ENCODE measurements at regions not wholly inside any gene's neighbourhood (a gene's known extent, or its start where the extent isn't known, plus 50 kb on each side); places are given as distances from the start of the nearest gene placed in this dataset.
"Not testable (repeated sequence)": the region's sequence is repeated elsewhere in the genome, so short reads cannot be mapped to it uniquely, and the experiment has no call there.

- not testable (repeated sequence) for DNase-seq
Measured at GRCh38 chr5:20759459-20759858, 771.5 kb upstream of the CDH18 start.

- DNase-seq, result not testable (repeated sequence)
Measured at GRCh38 chr5:20752179-20752578, 764.2 kb upstream of the CDH18 start.

DNA sequence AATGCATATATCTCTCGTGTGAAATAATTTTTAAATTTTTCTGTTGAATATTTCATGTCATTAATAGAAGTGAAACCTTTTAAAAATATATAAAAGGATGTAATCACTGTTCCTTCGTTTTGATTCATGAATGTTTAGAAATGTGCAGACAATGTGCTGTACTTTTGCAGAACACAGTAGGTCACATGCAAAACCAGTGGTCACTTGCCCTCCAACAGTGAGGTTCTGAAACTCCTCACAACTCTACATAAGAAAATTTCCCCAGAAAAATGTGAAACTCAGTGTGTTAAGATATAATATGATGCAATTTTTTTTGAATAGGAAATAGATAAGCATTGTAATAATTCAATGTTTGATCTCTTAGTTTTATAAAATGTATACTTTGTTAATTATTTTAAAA, 747.7 kb upstream of the CDH18 start:
- not testable (repeated sequence) for DNase-seq

- DNase-seq, result not testable (repeated sequence)
Measured at GRCh38 chr5:20732223-20732622, 744.2 kb upstream of the CDH18 start.

- DNase-seq, result not testable (repeated sequence)
Measured at GRCh38 chr5:20721286-20721685, 733.3 kb upstream of the CDH18 start.

- DNase-seq, result not testable (repeated sequence)
Measured at GRCh38 chr5:20711520-20712155, 723.6 kb upstream of the CDH18 start.

GRCh38 chr5:20707634-20708033, 719.6 kb upstream of the CDH18 start:
- not testable (repeated sequence) for DNase-seq

GRCh38 chr5:20694121-20694520, 706.1 kb upstream of the CDH18 start:
- DNase-seq, result no peak

DNA sequence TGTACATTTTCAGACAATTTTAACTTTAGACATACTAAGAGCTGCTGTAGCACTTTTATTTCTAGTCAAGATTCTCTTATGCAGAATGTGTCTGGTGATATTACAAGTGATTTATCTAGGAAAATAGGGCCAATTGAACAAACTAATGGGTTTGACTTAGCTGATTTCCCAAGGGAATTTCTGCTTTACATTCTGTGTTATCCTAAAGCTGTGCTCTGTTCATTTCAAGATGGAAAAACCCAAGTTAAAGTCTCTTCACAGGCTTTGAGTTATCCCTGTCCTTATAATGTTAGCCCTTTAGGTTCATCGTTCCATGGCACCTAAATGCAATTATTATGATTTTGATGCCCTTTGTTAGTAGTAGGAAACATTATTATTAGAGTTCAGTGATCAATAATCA, 704.9 kb upstream of the CDH18 start:
- no peak for DNase-seq

GRCh38 chr5:20683241-20683940, 695.4 kb upstream of the CDH18 start:
- no peak for DNase-seq

DNA sequence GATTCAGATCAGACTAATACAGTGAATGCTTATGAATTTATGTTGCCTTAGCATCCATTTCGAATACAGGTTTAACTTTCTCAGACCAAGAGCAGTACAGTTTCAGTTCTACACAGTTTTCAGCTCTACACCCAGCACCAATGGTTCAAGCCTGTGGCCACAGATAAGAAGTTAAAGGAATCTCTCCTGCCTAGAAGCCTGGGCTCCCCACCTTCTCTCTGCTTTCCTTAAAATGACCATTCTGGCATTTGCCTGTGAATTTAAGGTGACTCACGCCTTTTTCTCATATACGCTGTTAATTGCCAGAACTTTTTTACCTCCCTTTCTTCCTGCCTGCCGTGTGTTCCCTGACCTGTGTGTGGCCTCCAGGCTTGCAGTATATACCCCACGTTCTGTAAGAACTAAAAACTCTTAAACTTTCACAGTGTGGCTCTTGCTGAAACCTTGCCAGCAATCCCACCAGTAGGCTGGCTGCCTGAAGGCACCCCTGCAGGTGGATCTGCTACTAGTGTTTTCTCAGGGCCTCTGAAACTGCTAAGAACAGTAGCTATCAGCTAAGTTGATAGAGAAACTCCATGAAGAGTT, 692.8 kb upstream of the CDH18 start:
- DNase-seq, result no peak

GRCh38 chr5:20678814-20679298, 690.9 kb upstream of the CDH18 start:
- DNase-seq, result no peak

DNA sequence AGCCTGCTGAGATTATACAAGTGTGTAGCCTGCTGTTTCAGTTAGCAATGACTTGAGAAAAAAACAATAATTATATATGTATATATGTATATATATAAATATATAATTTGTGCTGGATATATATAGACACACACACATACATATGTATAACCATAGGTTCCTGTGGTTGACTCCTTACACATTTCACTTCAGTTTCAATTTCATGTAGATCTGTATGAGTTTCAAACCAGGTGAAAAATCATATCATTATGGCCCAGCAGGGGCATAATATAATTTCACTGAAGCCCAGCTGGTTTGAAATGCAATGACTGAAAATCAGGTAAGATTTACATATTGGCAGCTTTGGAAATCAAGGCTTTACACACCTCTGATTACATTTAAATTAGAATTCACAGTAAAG, 690.4 kb upstream of the CDH18 start:
- DNase-seq, result no peak

GRCh38 chr5:20660588-20660987, 672.6 kb upstream of the CDH18 start:
- DNase-seq, result no peak

DNA sequence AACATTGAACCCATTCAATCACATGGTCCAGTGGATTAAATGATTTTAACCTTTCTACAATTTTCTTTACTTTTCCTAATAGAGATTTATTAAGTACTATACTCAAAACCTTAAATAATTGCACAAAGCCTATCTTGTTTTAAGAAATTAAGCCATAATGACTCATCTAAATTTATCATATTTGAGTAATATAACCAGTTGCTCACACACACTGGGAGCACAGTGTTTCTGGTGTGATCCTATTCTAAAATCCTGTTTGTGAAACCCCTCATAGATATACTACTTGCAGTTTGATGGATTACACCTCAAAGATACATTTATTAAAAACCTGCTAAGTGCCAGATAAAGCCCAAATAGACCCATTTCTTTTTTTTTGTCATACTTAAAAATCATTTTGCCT, 668.3 kb upstream of the CDH18 start:
- no peak for DNase-seq

DNA sequence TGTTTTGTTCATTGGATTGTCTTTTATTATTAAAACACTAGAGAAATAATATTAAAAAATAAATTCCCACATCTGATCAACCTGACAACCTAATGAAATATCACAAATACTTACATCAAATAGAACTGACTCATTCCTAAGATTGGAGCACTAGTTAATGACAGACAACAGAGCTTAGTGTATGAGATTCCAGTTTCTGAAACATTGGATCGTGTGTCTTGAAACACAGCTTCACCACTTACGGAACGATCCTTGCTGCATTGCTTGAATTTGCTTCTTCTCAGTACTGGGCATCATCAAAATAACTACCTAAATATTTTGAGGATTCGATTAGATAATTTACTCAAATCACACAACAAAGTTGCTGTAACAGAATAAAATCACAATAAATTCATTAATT, 667.2 kb upstream of the CDH18 start:
- DNase-seq, result no peak

DNA sequence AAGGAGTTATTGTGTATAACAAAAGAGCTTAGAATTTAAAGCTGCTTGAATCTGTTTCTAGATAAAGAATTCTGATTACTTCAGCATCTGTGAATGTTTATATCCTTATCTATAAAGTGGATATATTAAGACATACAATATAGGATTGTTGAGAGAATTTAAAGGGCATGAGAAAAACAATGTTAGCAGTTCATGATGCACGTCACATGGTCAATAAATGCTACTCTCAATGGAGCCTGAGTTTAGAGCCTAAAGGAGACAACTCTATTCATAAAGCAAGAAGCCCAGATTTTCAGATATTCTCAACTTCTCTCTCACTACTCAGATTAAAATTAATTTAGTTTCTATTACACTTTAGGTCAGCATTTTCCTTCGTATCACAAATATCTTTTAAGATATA, 666.7 kb upstream of the CDH18 start:
- DNase-seq, result no peak

DNA sequence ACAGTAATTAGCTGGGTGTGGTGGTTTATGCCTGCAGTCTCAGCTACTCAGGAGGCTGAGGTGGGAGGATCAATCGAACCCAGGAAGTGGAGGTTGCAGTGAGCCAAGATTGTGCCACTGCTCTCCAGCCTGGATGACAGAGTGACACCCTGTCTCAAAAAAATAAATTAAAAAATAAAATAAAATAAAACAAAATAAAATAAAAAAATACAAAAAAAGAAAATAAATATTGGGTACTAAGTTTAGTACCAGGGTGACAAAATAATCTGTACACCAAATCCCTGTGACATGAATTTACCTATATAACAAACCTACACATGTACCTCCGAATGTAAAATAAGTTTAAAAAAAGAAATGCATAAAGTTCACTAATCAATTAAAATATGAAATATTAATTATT, 666.0 kb upstream of the CDH18 start:
- no peak for DNase-seq

DNA sequence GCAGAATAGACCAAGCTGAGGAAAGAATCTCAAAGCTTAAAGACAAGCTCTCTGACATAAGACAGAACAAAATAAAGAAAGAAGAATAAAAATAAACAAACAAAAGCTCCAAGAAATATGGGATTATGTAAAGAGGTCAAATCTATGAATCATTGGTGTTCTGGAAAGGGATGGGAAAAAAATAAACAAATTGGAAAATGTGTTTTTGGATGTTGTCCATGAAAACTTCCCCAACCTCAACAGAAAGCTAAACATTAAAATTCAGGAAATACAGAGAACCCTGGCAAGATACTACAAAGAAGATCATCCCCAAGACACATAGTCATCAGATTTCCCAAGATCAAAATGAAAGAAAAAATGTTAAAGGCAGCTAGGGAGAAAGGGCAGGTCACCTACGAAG, 662.0 kb upstream of the CDH18 start:
- DNase-seq, result no peak

DNA sequence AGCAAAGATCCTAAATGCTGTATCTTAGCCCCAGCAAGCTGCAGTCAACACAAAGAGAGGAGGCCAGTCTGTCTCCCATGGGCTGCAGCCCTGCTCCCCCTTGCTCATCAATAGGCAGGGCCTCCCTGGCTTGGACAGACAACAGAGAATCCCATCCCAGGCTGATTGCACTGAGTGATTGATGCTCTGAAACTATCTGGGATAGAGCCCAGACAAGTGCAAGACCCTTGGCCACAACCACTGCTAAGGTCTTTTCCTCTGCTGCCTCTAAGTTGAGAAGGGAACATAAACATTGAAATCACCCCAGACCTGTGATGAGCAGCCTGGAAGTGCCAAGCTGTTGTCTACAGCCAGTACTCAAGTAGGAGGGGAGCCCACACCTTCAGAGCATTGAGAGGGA, 661.0 kb upstream of the CDH18 start:
- DNase-seq, result no peak

- DNase-seq, result no peak
Measured at GRCh38 chr5:20636686-20637085, 648.7 kb upstream of the CDH18 start.

DNA sequence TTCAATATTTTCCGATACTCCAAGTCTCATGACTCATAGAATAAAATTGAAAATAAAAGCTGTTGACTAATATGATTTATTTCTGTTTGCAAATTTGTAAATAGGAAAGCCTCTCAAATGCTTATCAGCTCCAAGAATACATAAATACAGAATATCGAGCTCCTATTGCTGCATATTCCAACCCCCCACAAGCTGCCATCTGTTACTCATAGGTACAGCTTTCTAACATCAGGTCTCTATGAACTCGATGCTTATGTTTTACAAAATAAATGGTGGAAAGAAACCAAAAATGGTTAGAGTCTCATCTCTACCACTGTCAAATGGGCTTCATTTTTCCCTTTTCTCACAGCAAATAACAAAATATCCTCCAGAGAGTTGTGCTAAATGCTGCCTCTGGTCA, 631.6 kb upstream of the CDH18 start:
- DNase-seq, result no peak

- no peak for DNase-seq
Measured at GRCh38 chr5:20618340-20618739, 630.3 kb upstream of the CDH18 start.

DNA sequence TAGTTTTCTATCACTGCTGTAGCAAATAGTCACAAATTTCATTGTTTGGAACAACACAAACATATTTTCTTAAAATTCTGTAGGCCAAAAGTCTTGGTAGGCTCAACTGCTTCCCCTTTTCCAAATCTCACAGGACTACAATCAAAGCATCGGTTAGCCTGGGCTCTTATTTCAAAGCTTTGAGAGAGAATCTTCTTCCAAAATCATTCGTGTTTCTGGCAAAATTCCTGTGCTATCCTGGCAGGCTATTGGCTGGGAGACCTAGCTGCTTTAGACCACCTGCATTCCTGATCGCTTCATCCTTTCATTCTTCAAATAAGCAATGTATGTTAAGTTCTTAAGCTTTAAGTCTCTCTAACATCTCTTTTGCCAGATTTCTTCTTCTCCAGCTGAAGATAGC, 629.8 kb upstream of the CDH18 start:
- no peak for DNase-seq

Measured in RPMI8226 (cell line).